Activated CD8-positive, alpha-beta T cell treated with anti-CD3 and anti-CD28 coated beads, Interleukin-2, amount 10 ng/mL, durations not matched to agents 7 days and 5 days (primary cell): ENCODE measurements at regions not wholly inside any gene's neighbourhood (a gene's known extent, or its start where the extent isn't known, plus 50 kb on each side); places are given as distances from the start of the nearest gene placed in this dataset.
"Not testable (repeated sequence)": the region's sequence is repeated elsewhere in the genome, so short reads cannot be mapped to it uniquely, and the experiment has no call there.

Experiments
- ATAC-seq: fragments of 150-1000 bp; cut with Tn5 transposase; one replicate; pipeline ENCODE4 v1.10.0; 2021; ENCODE audit warnings: moderate library complexity
- CTCF ChIA-PET: fragments of 350-600 bp; sonication (Branson Sonifier 250); formaldehyde crosslinking; loops from one replicate; lab custom pipeline; 2021; ENCODE audit warnings: antibody characterized with exemption; lab: Charles Lee
- POLR2A ChIA-PET: fragments of 350-600 bp; sonication (Branson Sonifier 250); formaldehyde crosslinking; loops from one replicate; lab custom pipeline; 2021; ENCODE audit warnings: antibody characterized with exemption; lab: Charles Lee
- DNase-seq: peaks from one replicate; pipeline ENCODE4 v3.0.0-alpha.2; 2020
- H3K27ac Mint-ChIP-seq: one replicate; pipeline ENCODE4 v1.8.0; 2021; ENCODE audit warnings: mild to moderate bottlenecking, mixed read lengths
- H3K27me3 Mint-ChIP-seq: one replicate; pipeline ENCODE4 v1.8.0; 2021; ENCODE audit warnings: low read depth, mixed read lengths
- H3K36me3 Mint-ChIP-seq: one replicate; pipeline ENCODE4 v1.8.0; 2021; ENCODE audit warnings: low read depth, mixed read lengths
- H3K4me1 Mint-ChIP-seq: one replicate; pipeline ENCODE4 v1.8.0; 2021; ENCODE audit warnings: low read depth, mixed read lengths
- H3K4me3 Mint-ChIP-seq: one replicate; pipeline ENCODE4 v1.8.0; 2021; ENCODE audit warnings: mild to moderate bottlenecking, mixed read lengths
- H3K9me3 Mint-ChIP-seq: one replicate; pipeline ENCODE4 v1.8.0; 2022; ENCODE audit warnings: mixed read lengths; ENCODE audit not compliant: insufficient read depth

- CTCF ChIA-PET, H3K36me3 Mint-ChIP-seq, DNase-seq, ATAC-seq, H3K27ac Mint-ChIP-seq, H3K9me3 Mint-ChIP-seq, POLR2A ChIA-PET, H3K4me3 Mint-ChIP-seq, H3K27me3 Mint-ChIP-seq, H3K4me1 Mint-ChIP-seq: not testable (repeated sequence)
These were observed 195.6 kb downstream of the POTEG start for GRCh38 chr14:19238584-19238983.

GRCh38 chr14:19239981-19240380 lies 194.2 kb downstream of the POTEG start:
- H3K4me1 Mint-ChIP-seq, POLR2A ChIA-PET, H3K4me3 Mint-ChIP-seq, H3K9me3 Mint-ChIP-seq, H3K27me3 Mint-ChIP-seq, ATAC-seq, H3K27ac Mint-ChIP-seq, CTCF ChIA-PET, H3K36me3 Mint-ChIP-seq, DNase-seq: not testable (repeated sequence)

- H3K27me3 Mint-ChIP-seq, H3K27ac Mint-ChIP-seq, ATAC-seq, H3K4me3 Mint-ChIP-seq, H3K9me3 Mint-ChIP-seq, DNase-seq, H3K4me1 Mint-ChIP-seq, H3K36me3 Mint-ChIP-seq, POLR2A ChIA-PET, CTCF ChIA-PET: not testable (repeated sequence)
These were observed 193.8 kb downstream of the POTEG start for GRCh38 chr14:19240387-19240786.

GRCh38 chr14:19241451-19241850 lies 192.7 kb downstream of the POTEG start:
- CTCF ChIA-PET, H3K9me3 Mint-ChIP-seq, DNase-seq, POLR2A ChIA-PET, H3K27me3 Mint-ChIP-seq, H3K27ac Mint-ChIP-seq, H3K4me3 Mint-ChIP-seq, H3K36me3 Mint-ChIP-seq, H3K4me1 Mint-ChIP-seq, ATAC-seq: not testable (repeated sequence)

GRCh38 chr14:19242529-19242928 lies 191.6 kb downstream of the POTEG start:
- DNase-seq, H3K27ac Mint-ChIP-seq, POLR2A ChIA-PET, H3K36me3 Mint-ChIP-seq, ATAC-seq, CTCF ChIA-PET, H3K4me3 Mint-ChIP-seq, H3K4me1 Mint-ChIP-seq, H3K9me3 Mint-ChIP-seq, H3K27me3 Mint-ChIP-seq: not testable (repeated sequence)

GRCh38 chr14:19266908-19267307 lies 167.2 kb downstream of the POTEG start:
- ATAC-seq, H3K4me3 Mint-ChIP-seq, H3K4me1 Mint-ChIP-seq, H3K27me3 Mint-ChIP-seq, H3K36me3 Mint-ChIP-seq, H3K9me3 Mint-ChIP-seq, CTCF ChIA-PET, DNase-seq, H3K27ac Mint-ChIP-seq, POLR2A ChIA-PET: not testable (repeated sequence)

- ATAC-seq, H3K36me3 Mint-ChIP-seq, H3K4me1 Mint-ChIP-seq, H3K9me3 Mint-ChIP-seq, H3K27ac Mint-ChIP-seq, CTCF ChIA-PET, H3K4me3 Mint-ChIP-seq, H3K27me3 Mint-ChIP-seq, POLR2A ChIA-PET, DNase-seq: not testable (repeated sequence)
These were observed 166.5 kb downstream of the POTEG start for GRCh38 chr14:19267636-19268035.

GRCh38 chr14:19268047-19268627 lies 166.0 kb downstream of the POTEG start:
- POLR2A ChIA-PET, H3K4me1 Mint-ChIP-seq, ATAC-seq, H3K36me3 Mint-ChIP-seq, H3K27ac Mint-ChIP-seq, DNase-seq, CTCF ChIA-PET, H3K27me3 Mint-ChIP-seq, H3K9me3 Mint-ChIP-seq, H3K4me3 Mint-ChIP-seq: not testable (repeated sequence)

GRCh38 chr14:19272235-19272634 lies 161.9 kb downstream of the POTEG start:
- H3K9me3 Mint-ChIP-seq, H3K27ac Mint-ChIP-seq, DNase-seq, H3K27me3 Mint-ChIP-seq, CTCF ChIA-PET, POLR2A ChIA-PET, ATAC-seq, H3K4me3 Mint-ChIP-seq, H3K36me3 Mint-ChIP-seq, H3K4me1 Mint-ChIP-seq: not testable (repeated sequence)

- H3K27ac Mint-ChIP-seq, CTCF ChIA-PET, H3K4me1 Mint-ChIP-seq, H3K9me3 Mint-ChIP-seq, DNase-seq, H3K27me3 Mint-ChIP-seq, H3K36me3 Mint-ChIP-seq, POLR2A ChIA-PET, H3K4me3 Mint-ChIP-seq, ATAC-seq: not testable (repeated sequence)
These were observed 144.5 kb downstream of the POTEG start for GRCh38 chr14:19289669-19290068.

GRCh38 chr14:19300243-19300642 lies 133.9 kb downstream of the POTEG start:
- H3K9me3 Mint-ChIP-seq, CTCF ChIA-PET, POLR2A ChIA-PET, H3K4me3 Mint-ChIP-seq, H3K36me3 Mint-ChIP-seq, ATAC-seq, H3K4me1 Mint-ChIP-seq, H3K27ac Mint-ChIP-seq, H3K27me3 Mint-ChIP-seq, DNase-seq: not testable (repeated sequence)

- H3K4me3 Mint-ChIP-seq, H3K27me3 Mint-ChIP-seq, H3K9me3 Mint-ChIP-seq, CTCF ChIA-PET, POLR2A ChIA-PET, ATAC-seq, H3K27ac Mint-ChIP-seq, DNase-seq, H3K4me1 Mint-ChIP-seq, H3K36me3 Mint-ChIP-seq: not testable (repeated sequence)
These were observed 133.3 kb downstream of the POTEG start for GRCh38 chr14:19300838-19301237.

GRCh38 chr14:19303844-19304243 lies 130.3 kb downstream of the POTEG start:
- H3K4me3 Mint-ChIP-seq, H3K27me3 Mint-ChIP-seq, H3K27ac Mint-ChIP-seq, H3K4me1 Mint-ChIP-seq, H3K9me3 Mint-ChIP-seq, H3K36me3 Mint-ChIP-seq, DNase-seq, ATAC-seq, POLR2A ChIA-PET, CTCF ChIA-PET: not testable (repeated sequence)
